Thyroid gland (tissue), 4 donors: ENCODE measurements at regions not wholly inside any gene's neighbourhood (a gene's known extent, or its start where the extent isn't known, plus 50 kb on each side); places are given as distances from the start of the nearest gene placed in this dataset.

Source experiments
- CTCF ChIP-seq, 6 experiments: fragments of 200-600 bp in 3 of 6; fragments of 450-650 bp in 3 of 6; sonication (generic) in 3 of 6; IDR thresholded peaks; one replicate each; pipeline ENCODE4 v1.5.1; 2016 to 2019; ENCODE audit warnings: antibody characterized with exemption in 6 of 6, mild to moderate bottlenecking in 2 of 6, inconsistent platforms in 1 of 6, moderate library complexity in 1 of 6
- POLR2A ChIP-seq, 2 donors: fragments of 450-650 bp; IDR thresholded peaks; one replicate each; pipeline ENCODE4 v1.6.1; 2017; ENCODE audit warnings: antibody characterized with exemption in 2 of 2, mild to moderate bottlenecking in 2 of 2, moderate library complexity in 1 of 2

DNA sequence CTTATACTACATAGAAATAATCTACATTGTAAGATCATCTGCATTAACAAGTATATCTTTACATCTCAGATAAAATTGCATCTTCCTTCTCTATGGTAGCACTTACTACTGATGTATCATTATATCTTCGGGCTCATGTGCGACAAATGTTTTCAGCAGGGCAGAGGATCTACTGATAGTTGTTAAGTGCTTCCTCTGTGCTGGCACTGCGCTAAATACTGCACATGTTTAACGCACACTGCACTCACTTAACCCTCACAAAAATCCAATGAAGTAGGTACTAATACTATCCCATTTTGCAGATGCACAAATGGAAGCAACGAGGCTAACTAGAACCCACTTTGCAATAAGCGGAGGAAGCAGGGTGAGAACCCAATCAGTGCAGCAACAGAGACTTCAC lies 75.6 kb upstream of the USP25 start:
- no peak for TF ChIP-seq CTCF (IDR thresholded peaks at IDR 0.05)
- TF ChIP-seq POLR2A (IDR thresholded peaks at IDR 0.05): no peak
